Progenitor cell of endocrine pancreas (in vitro differentiated cells): ENCODE measurements at regions not wholly inside any gene's neighbourhood (a gene's known extent, or its start where the extent isn't known, plus 50 kb on each side); places are given as distances from the start of the nearest gene placed in this dataset.

Experiments
- DNase-seq: peaks from one replicate; pipeline ENCODE4 v3.0.0; 2021; ENCODE audit warnings: low spot score; ENCODE audit not compliant: unreplicated experiment
- H3K27ac Mint-ChIP-seq: 2 replicates; pipeline ENCODE4 v1.8.0; 2021; ENCODE audit warnings: mild to moderate bottlenecking, moderate library complexity, mixed read lengths
- H3K27me3 Mint-ChIP-seq: 2 replicates; pipeline ENCODE4 v1.8.0; 2021; ENCODE audit warnings: mixed read lengths
- H3K36me3 Mint-ChIP-seq: 2 replicates; pipeline ENCODE4 v1.8.0; 2022; ENCODE audit warnings: mixed read lengths; ENCODE audit not compliant: insufficient read depth
- H3K4me1 Mint-ChIP-seq: 2 replicates; pipeline ENCODE4 v1.8.0; 2021; ENCODE audit warnings: low read depth, mixed read lengths
- H3K4me3 Mint-ChIP-seq: 2 replicates; pipeline ENCODE4 v1.8.0; 2021; ENCODE audit warnings: low read depth, mild to moderate bottlenecking, moderate library complexity, mixed read lengths
- H3K9me3 Mint-ChIP-seq: 2 replicates; pipeline ENCODE4 v1.8.0; 2021; ENCODE audit warnings: low read depth, mixed read lengths
- CTCF ChIP-seq: fragments of 200-600 bp; sonication (generic); IDR thresholded peaks from one replicate; pipeline ENCODE4 v1.5.0; 2021; ENCODE audit warnings: antibody characterized with exemption, mild to moderate bottlenecking; ENCODE audit not compliant: unreplicated experiment

DNA sequence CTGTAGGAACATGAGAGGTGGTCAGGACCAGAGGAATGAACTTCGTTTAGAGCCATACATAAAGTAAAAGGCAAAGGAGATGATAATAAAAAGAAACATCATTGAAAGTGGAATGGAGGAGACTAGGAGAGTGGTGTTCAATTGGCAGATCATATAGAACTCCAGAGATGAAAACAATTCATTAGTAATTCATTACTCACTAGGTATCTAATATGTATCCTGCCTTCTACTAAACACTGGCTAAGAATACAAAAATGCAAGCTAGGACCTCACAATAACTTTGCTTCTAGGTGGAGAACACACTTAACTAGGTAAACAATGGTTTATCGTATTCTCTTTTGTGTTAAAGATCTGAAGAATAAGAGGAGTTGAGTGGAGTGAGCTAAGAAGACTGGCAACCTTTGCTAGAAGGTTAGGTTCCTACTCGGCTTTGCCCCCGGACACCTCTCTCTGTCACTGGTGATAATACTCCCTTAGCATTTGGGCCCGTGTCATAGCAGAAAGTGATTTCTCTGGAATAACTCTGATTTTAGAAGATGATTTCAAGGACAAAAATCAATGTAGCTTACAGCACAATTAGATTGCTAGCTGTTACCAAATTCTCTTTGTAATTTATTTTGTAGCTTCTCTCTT lies 88.6 kb upstream of the IFNE start:
- TF ChIP-seq CTCF, result no peak
- no peak overlapping the region for H3K4me3 Mint-ChIP-seq
- H3K36me3 Mint-ChIP-seq, result no peaks in the 10 kb centered on the region
- H3K27me3 Mint-ChIP-seq, result no peaks in the 10 kb centered on the region
- DNase-seq, result no peak
- no peaks in the 10 kb centered on the region for H3K9me3 Mint-ChIP-seq
- peaks cover 2% of the 10 kb centered on the region for H3K4me1 Mint-ChIP-seq
- no peak overlapping the region for H3K27ac Mint-ChIP-seq

- Mint-ChIP-seq H3K27ac (no peak overlapping the region), H3K27me3 (no peaks in the 10 kb centered on the region), H3K4me3 (no peak overlapping the region), H3K4me1 (peaks cover 16% of the 10 kb centered on the region), H3K9me3 (no peaks in the 10 kb centered on the region), H3K36me3 (no peaks in the 10 kb centered on the region)
- TF ChIP-seq CTCF, result no peak
- DNase-seq, result no peak
Measured at GRCh38 chr9:21574261-21574660, 92.1 kb upstream of the IFNE start.

- peaks cover 32% of the 10 kb centered on the region for H3K4me1 Mint-ChIP-seq
- no peaks in the 10 kb centered on the region for H3K27me3 Mint-ChIP-seq
- H3K36me3 Mint-ChIP-seq, result no peaks in the 10 kb centered on the region
- DNase-seq, result no peak
- H3K9me3 Mint-ChIP-seq, result no peaks in the 10 kb centered on the region
- H3K4me3 Mint-ChIP-seq, result no peak overlapping the region
- H3K27ac Mint-ChIP-seq, result peak overlapping the region; percentile 43
- TF ChIP-seq CTCF, result no peak
Measured at GRCh38 chr9:21576331-21577189, 94.4 kb upstream of the IFNE start.

- Mint-ChIP-seq H3K4me3 (no peak overlapping the region), H3K36me3 (no peaks in the 10 kb centered on the region), H3K9me3 (no peaks in the 10 kb centered on the region), H3K4me1 (peaks cover 40% of the 10 kb centered on the region), H3K27me3 (no peaks in the 10 kb centered on the region), H3K27ac (no peak overlapping the region)
- no peak for DNase-seq
- no peak for TF ChIP-seq CTCF
Measured at GRCh38 chr9:21579247-21579671, 97.1 kb upstream of the IFNE start.

DNA sequence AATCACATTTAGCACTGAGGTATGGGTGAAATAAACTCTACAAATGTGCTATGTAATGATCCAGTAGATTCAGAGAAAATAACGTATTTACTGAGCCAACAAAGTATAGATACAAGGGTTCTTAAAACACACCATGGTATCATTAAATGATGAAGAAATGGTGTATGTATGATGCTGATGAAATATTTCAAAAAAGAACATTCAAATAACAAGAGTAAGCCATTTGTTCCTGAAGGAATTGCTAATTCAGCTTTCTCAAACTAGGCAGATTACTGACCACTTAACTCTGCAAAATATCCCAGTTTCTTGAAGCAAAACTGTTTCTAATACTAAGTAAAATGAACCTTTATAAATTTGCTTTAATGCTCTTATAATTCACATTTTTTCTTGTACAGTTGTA lies 97.6 kb upstream of the IFNE start:
- H3K36me3 Mint-ChIP-seq, result no peaks in the 10 kb centered on the region
- H3K27ac Mint-ChIP-seq, result peak overlapping the region; percentile 69
- H3K4me1 Mint-ChIP-seq, result peaks cover 40% of the 10 kb centered on the region
- no peaks in the 10 kb centered on the region for H3K9me3 Mint-ChIP-seq
- DNase-seq, result no peak
- no peak overlapping the region for H3K4me3 Mint-ChIP-seq
- no peaks in the 10 kb centered on the region for H3K27me3 Mint-ChIP-seq
- TF ChIP-seq CTCF, result no peak
